Neural cell (in vitro differentiated cells): ENCODE measurements at regions not wholly inside any gene's neighbourhood (a gene's known extent, or its start where the extent isn't known, plus 50 kb on each side); places are given as distances from the start of the nearest gene placed in this dataset.
"Not testable (repeated sequence)": the region's sequence is repeated elsewhere in the genome, so short reads cannot be mapped to it uniquely, and the experiment has no call there.

ENCODE experiments used
- H2AFZ ChIP-seq: fragments of 200-600, 300-800 bp; sonication (generic), shearing (Covaris generic); 2 replicates; pipeline ENCODE4 v1.6.0; 2014; ENCODE audit warnings: low read depth, mild to moderate bottlenecking, antibody characterized with exemption, low read length, moderate library complexity
- H3F3A ChIP-seq: fragments of 200-600 bp; shearing (Covaris generic); 2 replicates; pipeline ENCODE4 v1.6.1; 2016; ENCODE audit warnings: mild to moderate bottlenecking, moderate library complexity, mixed read lengths, antibody characterized with exemption, low read length; ENCODE audit not compliant: insufficient read depth, poor library complexity, severe bottlenecking
- H3K27ac ChIP-seq: fragments of 200-600, 300-800 bp; sonication (generic), shearing (Covaris generic); 2 replicates; pipeline ENCODE4 v1.5.1; 2014; ENCODE audit warnings: mild to moderate bottlenecking, low read length, moderate library complexity
- H3K27me3 ChIP-seq: fragments of 300-800, 200-600 bp; sonication (generic), shearing (Covaris generic); 2 replicates; pipeline ENCODE4 v1.6.0; 2014; ENCODE audit warnings: mild to moderate bottlenecking, low read depth, low read length, moderate library complexity; ENCODE audit not compliant: insufficient read depth
- H3K36me3 ChIP-seq: fragments of 300-800, 200-600 bp; sonication (generic), shearing (Covaris generic); 2 replicates; pipeline ENCODE4 v1.5.1; 2014; ENCODE audit warnings: mild to moderate bottlenecking, antibody characterized with exemption, low read length, moderate library complexity; ENCODE audit not compliant: insufficient read depth
- H3K4me2 ChIP-seq: fragments of 300-800, 200-600 bp; sonication (generic), shearing (Covaris generic); 2 replicates; pipeline ENCODE4 v1.6.0; 2014; ENCODE audit warnings: mild to moderate bottlenecking, low read length
- H3K4me3 ChIP-seq: fragments of 300-800, 200-600 bp; sonication (generic), shearing (Covaris generic); 2 replicates; pipeline ENCODE4 v1.5.1; 2014; ENCODE audit warnings: mild to moderate bottlenecking, low read length, moderate library complexity
- H3K79me2 ChIP-seq: fragments of 200-600 bp; shearing (Covaris generic); replicated peaks from 2 replicates; pipeline ENCODE4 v1.6.0; 2014; ENCODE audit warnings: mild to moderate bottlenecking, low read length, moderate library complexity; ENCODE audit not compliant: insufficient read depth
- H3K9ac ChIP-seq: fragments of 300-800, 200-600 bp; sonication (generic), shearing (Covaris generic); 2 replicates; pipeline ENCODE4 v1.6.1; 2016; ENCODE audit warnings: mild to moderate bottlenecking, low read length, mixed read lengths
- H3K9me2 ChIP-seq: fragments of 200-600 bp; shearing (Covaris generic); 2 replicates; pipeline ENCODE4 v1.6.1; 2016; ENCODE audit warnings: mild to moderate bottlenecking, low read length, mixed read lengths; ENCODE audit not compliant: insufficient read depth
- H3K9me3 ChIP-seq: fragments of 200-600, 300-800 bp; sonication (generic), shearing (Covaris generic); 2 replicates; pipeline ENCODE4 v1.6.1; 2016; ENCODE audit warnings: mild to moderate bottlenecking, mixed run types, low read length, moderate library complexity, mixed read lengths
- H4K20me1 ChIP-seq: fragments of 200-600 bp; shearing (Covaris generic); 2 replicates; pipeline ENCODE4 v1.6.1; 2016; ENCODE audit warnings: mild to moderate bottlenecking, mixed run types; ENCODE audit not compliant: insufficient read depth
- POLR2AphosphoS5 ChIP-seq: IDR thresholded peaks from 2 replicates; pipeline ENCODE4 v1.6.1; 2012

- not testable (repeated sequence) for H3K79me2 ChIP-seq, H3K4me3 ChIP-seq, H3K27me3 ChIP-seq, H3F3A ChIP-seq, H4K20me1 ChIP-seq, H3K36me3 ChIP-seq, H3K9me2 ChIP-seq, H2AFZ ChIP-seq, H3K9ac ChIP-seq, H3K4me2 ChIP-seq, H3K9me3 ChIP-seq, H3K27ac ChIP-seq
Observed at GRCh38 chr2:111439237-111439636, 318.5 kb downstream of the BCL2L11 start.

GRCh38 chr2:111441614-111442013 lies 320.9 kb downstream of the BCL2L11 start:
- not testable (repeated sequence) for H3K9ac ChIP-seq, H3K27me3 ChIP-seq, H3K4me2 ChIP-seq, H3F3A ChIP-seq, H3K27ac ChIP-seq, H4K20me1 ChIP-seq, H2AFZ ChIP-seq, H3K79me2 ChIP-seq, H3K9me3 ChIP-seq, H3K4me3 ChIP-seq, H3K9me2 ChIP-seq, H3K36me3 ChIP-seq

DNA sequence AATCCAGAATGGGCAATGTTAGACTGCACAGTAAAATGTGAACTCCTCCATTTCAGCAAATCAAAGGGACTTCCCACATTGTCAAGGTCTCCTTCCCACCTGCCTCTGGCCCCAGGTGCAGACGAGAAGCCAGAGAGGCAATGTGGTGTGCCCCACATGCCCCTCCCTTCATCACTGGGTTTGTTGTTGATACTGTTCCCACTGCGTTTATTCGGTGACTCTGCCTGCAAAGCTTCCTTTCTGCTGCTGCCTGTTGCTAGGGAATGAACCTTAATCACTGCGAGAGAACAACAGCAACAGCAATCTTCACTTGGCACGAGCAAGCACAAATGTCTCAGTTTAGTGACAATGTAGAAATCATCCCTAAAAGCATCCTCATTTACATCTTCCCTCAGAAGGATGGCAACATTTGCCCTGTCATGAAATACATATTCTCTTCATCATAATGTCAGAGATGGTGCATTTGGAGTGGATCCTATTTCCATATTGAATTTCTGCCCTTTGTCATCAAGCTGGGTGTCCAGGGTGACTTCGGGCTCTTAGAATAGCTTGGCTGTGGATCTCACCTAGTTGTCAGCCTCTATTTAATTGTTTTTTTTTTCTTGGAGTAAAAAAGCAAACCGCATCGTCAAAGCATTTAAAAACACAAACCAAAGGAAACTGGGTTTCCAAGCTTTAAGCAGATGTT lies 322.2 kb downstream of the BCL2L11 start:
- H3K27ac ChIP-seq, H4K20me1 ChIP-seq, H3K79me2 ChIP-seq, H3K9ac ChIP-seq, H3K4me2 ChIP-seq, H3K9me3 ChIP-seq, H3K36me3 ChIP-seq, H2AFZ ChIP-seq, H3F3A ChIP-seq, H3K9me2 ChIP-seq, H3K27me3 ChIP-seq, H3K4me3 ChIP-seq: not testable (repeated sequence)
- TF ChIP-seq POLR2AphosphoS5, result peak; percentile 15

DNA sequence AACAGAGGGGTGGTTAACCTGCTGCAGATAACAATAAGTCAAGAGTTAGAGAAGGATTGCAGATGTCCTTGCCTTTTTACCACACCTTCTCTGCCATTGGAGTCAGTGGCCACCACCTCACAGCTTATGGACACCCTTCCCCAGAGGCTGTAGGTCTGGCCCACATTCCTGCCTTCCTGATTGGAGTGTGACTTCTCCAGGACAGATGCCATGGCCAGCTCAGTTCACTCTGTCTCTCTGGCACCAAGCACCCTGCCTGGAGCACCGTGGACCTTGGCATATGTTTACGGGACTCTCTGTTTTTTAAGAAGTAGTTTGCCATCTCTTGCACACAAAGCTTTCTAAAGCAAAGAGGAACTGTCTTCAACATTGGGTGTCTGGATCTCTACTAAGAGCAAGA lies 323.8 kb downstream of the BCL2L11 start:
- not testable (repeated sequence) for H3K4me2 ChIP-seq, H3K9ac ChIP-seq, H3K79me2 ChIP-seq, H3F3A ChIP-seq, H3K27ac ChIP-seq, H3K9me2 ChIP-seq, H3K9me3 ChIP-seq, H3K27me3 ChIP-seq, H3K36me3 ChIP-seq, H2AFZ ChIP-seq, H4K20me1 ChIP-seq, H3K4me3 ChIP-seq

- not testable (repeated sequence) for H3K79me2 ChIP-seq, H3K9me3 ChIP-seq, H3K9me2 ChIP-seq, H3K27me3 ChIP-seq, H2AFZ ChIP-seq, H3K27ac ChIP-seq, H3K9ac ChIP-seq, H3K36me3 ChIP-seq, H4K20me1 ChIP-seq, H3F3A ChIP-seq, H3K4me2 ChIP-seq, H3K4me3 ChIP-seq
Observed at GRCh38 chr2:111445191-111445929, 324.6 kb downstream of the BCL2L11 start.

DNA sequence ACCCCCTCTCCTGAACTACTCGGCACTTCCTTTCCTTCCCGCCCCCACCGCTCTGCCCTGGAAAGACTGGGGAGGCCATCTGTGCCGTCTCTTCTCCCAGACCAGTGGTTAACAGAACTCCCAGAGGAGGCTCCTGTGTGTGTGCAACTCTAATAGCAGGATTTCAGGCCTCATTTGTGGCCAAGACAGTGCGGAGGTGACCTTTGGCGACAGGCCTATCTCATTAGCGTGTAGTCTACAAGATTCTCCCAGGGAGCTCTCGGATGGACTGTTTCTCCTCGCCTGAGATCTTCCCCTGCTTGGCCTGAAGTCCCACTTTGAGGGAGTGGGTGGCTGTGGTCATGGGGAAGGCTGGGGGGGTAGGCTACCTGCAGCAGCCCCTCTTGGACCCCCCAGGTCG lies 325.2 kb downstream of the BCL2L11 start:
- not testable (repeated sequence) for H3K79me2 ChIP-seq, H3K27me3 ChIP-seq, H3F3A ChIP-seq, H3K36me3 ChIP-seq, H3K4me3 ChIP-seq, H3K9ac ChIP-seq, H2AFZ ChIP-seq, H3K9me2 ChIP-seq, H3K9me3 ChIP-seq, H3K4me2 ChIP-seq, H4K20me1 ChIP-seq, H3K27ac ChIP-seq

GRCh38 chr2:111447482-111447881 lies 326.8 kb downstream of the BCL2L11 start:
- H4K20me1 ChIP-seq, H3K36me3 ChIP-seq, H3F3A ChIP-seq, H3K9me2 ChIP-seq, H3K27me3 ChIP-seq, H3K79me2 ChIP-seq, H2AFZ ChIP-seq, H3K27ac ChIP-seq, H3K4me3 ChIP-seq, H3K9me3 ChIP-seq, H3K9ac ChIP-seq, H3K4me2 ChIP-seq: not testable (repeated sequence)

GRCh38 chr2:111448796-111449195 lies 328.1 kb downstream of the BCL2L11 start:
- H3F3A ChIP-seq, H3K36me3 ChIP-seq, H3K9ac ChIP-seq, H3K9me2 ChIP-seq, H3K27ac ChIP-seq, H3K79me2 ChIP-seq, H3K27me3 ChIP-seq, H3K4me2 ChIP-seq, H4K20me1 ChIP-seq, H3K4me3 ChIP-seq, H2AFZ ChIP-seq, H3K9me3 ChIP-seq: not testable (repeated sequence)
